ENCODE measurements at regions not wholly inside any gene's neighbourhood (a gene's known extent, or its start where the extent isn't known, plus 50 kb on each side); places are given as distances from the start of the nearest gene placed in this dataset.

- no peak for FAIRE-seq
Measured at GRCh38 chr15:38698254-38698653, 133.6 kb upstream of the RASGRP1 start.

- peak; percentile 37 for FAIRE-seq
Measured at GRCh38 chr15:38699633-38700230, 135.1 kb upstream of the RASGRP1 start.

- FAIRE-seq, result no peak
Measured at GRCh38 chr15:38701149-38701548, 136.5 kb upstream of the RASGRP1 start.

- FAIRE-seq, result no peak
Measured at GRCh38 chr15:38702178-38702912, 137.7 kb upstream of the RASGRP1 start.

GRCh38 chr15:38705436-38706219, 141.0 kb upstream of the RASGRP1 start:
- no peak for FAIRE-seq

- FAIRE-seq, result no peak
Measured at GRCh38 chr15:38706956-38707355, 142.3 kb upstream of the RASGRP1 start.

- peak; percentile 73 for FAIRE-seq
Measured at GRCh38 chr15:38707802-38708671, 143.4 kb upstream of the RASGRP1 start.

- no peak for FAIRE-seq
Measured at GRCh38 chr15:38708672-38709180, 144.1 kb upstream of the RASGRP1 start.

GRCh38 chr15:38709196-38709595, 144.6 kb upstream of the RASGRP1 start:
- FAIRE-seq, result no peak

- no peak for FAIRE-seq
Measured at GRCh38 chr15:38714309-38715072, 149.9 kb upstream of the RASGRP1 start.

GRCh38 chr15:38720893-38721567, 156.4 kb upstream of the RASGRP1 start:
- FAIRE-seq, result no peak

- FAIRE-seq, result no peak
Measured at GRCh38 chr15:38721568-38721945, 156.9 kb upstream of the RASGRP1 start.

- no peak for FAIRE-seq
Measured at GRCh38 chr15:38722236-38722635, 157.6 kb upstream of the RASGRP1 start.

GRCh38 chr15:38724827-38725226, 160.2 kb upstream of the RASGRP1 start:
- FAIRE-seq, result no peak

- no peak for FAIRE-seq
Measured at GRCh38 chr15:38726187-38726586, 161.6 kb upstream of the RASGRP1 start.

GRCh38 chr15:38733331-38733730, 168.7 kb upstream of the RASGRP1 start:
- FAIRE-seq, result no peak

- no peak for FAIRE-seq
Measured at GRCh38 chr15:38740206-38740605, 175.6 kb upstream of the RASGRP1 start.

GRCh38 chr15:38743147-38743546, 178.5 kb upstream of the RASGRP1 start:
- no peak for FAIRE-seq

- FAIRE-seq, result no peak
Measured at GRCh38 chr15:38745126-38745525, 180.5 kb upstream of the RASGRP1 start.

GRCh38 chr15:38745626-38746025, 181.0 kb upstream of the RASGRP1 start:
- FAIRE-seq, result no peak

- no peak for FAIRE-seq
Measured at GRCh38 chr15:38746211-38746610, 181.6 kb upstream of the RASGRP1 start.

All from G401.6 (cell line).